Muscle of back (tissue), 3 donors: ENCODE measurements at regions not wholly inside any gene's neighbourhood (a gene's known extent, or its start where the extent isn't known, plus 50 kb on each side); places are given as distances from the start of the nearest gene placed in this dataset.
A peak's percentile ranks its signal among the peaks of the same experiment; 100 is the strongest.
"Not testable (repeated sequence)": the region's sequence is repeated elsewhere in the genome, so short reads cannot be mapped to it uniquely, and the experiment has no call there.

ENCODE experiments used
- DNase-seq, 3 donors: peaks; one replicate each; pipeline versions ENCODE4 v3.0.0 to v3.0.0-alpha.2; 2013

DNA sequence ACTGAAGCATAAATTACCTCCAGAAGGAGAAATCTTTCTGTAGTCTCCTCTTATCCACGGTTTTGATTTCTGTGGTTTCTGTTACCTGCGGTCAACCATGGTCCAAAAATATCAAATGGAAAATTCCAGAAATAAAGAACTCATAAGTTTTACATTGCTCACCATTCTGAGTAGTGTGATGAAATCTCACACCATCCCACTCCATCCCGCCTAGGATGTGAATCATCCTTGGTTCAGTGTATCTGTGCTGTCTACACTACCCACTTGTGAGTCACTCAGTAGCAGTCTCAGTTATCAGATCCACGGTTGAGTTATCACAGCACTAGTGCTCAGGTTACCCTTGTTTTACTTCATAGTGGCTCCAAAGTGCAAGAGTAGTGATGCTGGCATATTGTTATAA is 371.2 kb downstream of the NFIB start:
- peak in 1 of 3 donors; percentile 93 for DNase-seq

GRCh38 chr9:13942201-13942600 is 371.7 kb downstream of the NFIB start:
- DNase-seq: peak in 2 of 3 donors; percentile 26 to 76

- DNase-seq: peak in 2 of 3 donors; percentile 68 to 89
These were observed 372.2 kb downstream of the NFIB start for GRCh38 chr9:13941714-13942113.

DNA sequence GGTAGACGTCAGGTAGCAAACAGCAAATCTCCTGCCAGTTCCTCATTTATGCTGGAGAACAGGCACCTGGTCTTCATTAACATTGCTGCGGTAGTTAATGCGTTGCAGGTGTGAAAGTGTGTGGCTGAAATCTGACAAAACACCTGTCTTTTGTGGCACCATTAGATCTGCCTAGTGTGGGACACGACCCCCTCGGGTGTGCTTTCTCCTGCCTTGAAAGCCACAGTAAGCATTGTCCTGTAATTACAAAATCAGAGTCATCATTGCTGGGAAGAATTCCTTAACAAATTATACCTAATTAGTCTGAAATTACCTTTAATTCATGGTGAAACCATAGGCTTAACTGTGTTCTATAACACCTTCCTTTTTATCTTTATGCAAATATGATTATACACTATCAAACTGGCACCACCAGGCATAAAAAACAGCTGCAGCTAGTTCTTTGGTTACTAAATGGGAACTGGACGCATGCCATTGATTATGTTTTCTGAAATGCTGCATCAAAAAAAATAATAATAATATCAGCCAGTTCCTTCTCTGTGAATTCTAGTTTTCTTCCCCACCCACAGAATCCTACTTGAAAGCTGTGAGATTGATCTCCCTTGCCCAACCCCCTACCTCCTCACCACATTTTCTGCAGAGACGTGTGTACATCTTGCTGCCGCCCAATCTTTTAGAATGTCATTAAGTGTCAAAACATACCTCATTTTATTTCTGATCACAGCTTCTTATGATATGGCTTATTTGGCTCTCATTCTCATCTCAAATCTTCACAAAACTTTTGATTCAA is 374.0 kb downstream of the NFIB start:
- peak in 1 of 3 donors; percentile 61 for DNase-seq

DNA sequence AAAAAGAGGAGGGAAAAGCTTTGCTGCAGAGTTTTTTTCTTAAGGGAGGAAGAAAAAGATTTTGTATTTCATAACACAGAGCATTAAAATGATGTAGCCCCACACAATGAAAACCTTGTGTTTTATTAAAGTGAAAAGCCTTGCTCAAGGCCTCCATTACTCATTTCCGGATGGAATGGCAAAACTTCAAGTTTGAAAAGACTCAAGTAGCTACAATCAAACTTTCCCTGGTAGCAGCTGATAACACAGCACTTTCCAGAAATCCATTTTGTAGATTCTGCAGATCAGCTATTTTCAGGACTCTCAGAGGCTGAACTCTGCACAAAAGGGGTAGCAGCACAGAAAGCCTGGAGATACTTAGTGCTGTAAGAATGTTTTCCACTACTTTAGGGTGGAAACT is 374.8 kb downstream of the NFIB start:
- peak in 2 of 3 donors; percentile 85 to 86 for DNase-seq

DNA sequence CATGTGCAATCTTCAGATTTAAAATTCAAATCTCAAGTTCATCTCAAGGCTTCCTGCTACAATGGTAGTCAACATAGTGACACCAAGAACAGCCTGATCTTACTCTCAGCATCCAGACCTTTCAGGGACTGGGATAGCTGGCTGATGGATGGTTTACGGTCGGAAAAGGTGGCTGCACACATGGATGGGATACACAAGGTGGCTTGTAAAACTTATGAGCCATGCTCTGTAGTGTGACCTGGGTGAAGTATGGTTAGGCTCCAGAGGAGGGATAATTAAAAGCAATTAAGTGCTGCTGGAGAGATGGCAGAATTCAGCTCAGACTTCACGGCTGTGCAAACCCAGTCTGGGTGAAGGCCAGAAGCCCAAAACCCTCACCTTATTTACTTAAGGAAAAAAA is 379.5 kb downstream of the NFIB start:
- DNase-seq: no peak

GRCh38 chr9:13933268-13933656 is 380.7 kb downstream of the NFIB start:
- no peak for DNase-seq

DNA sequence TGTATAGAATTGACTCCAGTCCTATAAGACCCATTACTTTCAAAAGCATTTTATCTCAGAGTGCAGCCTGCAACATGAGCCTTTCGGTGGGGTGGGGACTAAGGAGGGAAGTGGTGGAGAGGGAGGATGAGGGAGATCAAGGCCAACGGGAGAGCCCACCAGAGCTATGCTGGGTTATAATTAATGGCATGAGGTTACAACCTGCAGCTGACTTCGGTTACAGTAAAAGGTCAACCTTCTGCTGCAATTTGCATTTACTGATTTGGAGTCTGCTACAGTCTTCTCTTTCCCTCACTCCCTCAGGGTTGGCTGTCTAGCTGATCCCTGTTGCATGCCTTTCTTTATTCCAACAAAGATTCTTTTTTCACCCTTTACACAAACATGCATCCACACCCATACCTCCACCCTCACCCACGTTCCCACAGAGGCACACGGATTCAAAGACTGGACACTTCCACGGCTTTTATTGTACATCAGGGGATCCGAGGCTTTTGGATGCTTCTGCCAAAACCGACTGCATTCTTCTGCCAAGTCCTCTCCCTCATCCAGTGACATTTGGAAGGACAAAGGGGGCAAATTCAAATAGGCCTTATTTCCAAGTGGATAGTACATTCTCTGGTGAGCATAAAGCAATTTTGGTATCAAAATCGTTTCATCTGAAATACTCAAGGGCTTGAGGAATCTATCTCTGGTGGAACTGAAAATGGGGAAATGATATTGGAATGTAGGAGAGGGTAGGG is 381.2 kb downstream of the NFIB start:
- DNase-seq: peak in 1 of 3 donors; percentile 48

DNA sequence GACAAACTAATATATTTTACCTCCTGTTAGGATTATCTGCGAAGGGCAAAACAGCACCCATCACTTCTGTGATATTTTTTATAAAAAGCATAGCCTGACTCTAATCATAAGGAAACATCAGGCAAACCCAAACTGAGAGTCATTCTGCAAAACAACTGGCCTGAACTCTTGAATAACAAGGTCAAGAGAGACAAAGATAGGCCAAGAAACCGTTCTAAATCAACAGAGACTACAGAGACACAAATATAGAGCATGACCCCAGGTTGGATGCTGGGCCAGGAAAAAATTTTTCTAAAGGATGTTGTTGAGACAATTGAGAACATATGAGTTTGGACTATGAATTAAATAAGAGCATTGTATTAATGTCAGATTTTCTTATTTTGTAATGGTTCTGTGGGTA is 384.9 kb downstream of the NFIB start:
- peak; percentile 45 to 76 (median 58) for DNase-seq

GRCh38 chr9:13923381-13923780 is 390.6 kb downstream of the NFIB start:
- DNase-seq: no peak

DNA sequence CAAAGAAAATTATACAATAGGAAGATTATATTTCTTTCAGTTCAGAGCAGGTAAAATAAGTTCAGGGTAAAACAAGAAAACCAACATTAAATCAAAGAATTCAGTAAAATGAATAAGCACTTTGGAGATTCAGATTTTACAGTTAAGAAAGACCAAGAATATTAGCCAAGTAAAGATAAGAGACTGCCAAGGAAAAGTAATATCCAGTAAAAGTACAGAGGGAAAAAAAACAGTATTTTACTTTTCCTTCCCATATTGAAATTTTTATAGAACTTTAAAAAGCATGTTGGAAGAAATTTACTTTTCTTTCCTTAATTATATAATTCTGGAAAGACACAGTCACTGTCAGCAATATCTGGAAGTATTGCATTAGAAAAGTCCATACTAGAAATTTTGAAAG is 393.4 kb downstream of the NFIB start:
- peak in 1 of 3 donors; percentile 52 for DNase-seq

- DNase-seq: no peak
These were observed 394.5 kb downstream of the NFIB start for GRCh38 chr9:13919401-13919800.

- no peak for DNase-seq
These were observed 396.4 kb downstream of the NFIB start for GRCh38 chr9:13917534-13917933.

DNA sequence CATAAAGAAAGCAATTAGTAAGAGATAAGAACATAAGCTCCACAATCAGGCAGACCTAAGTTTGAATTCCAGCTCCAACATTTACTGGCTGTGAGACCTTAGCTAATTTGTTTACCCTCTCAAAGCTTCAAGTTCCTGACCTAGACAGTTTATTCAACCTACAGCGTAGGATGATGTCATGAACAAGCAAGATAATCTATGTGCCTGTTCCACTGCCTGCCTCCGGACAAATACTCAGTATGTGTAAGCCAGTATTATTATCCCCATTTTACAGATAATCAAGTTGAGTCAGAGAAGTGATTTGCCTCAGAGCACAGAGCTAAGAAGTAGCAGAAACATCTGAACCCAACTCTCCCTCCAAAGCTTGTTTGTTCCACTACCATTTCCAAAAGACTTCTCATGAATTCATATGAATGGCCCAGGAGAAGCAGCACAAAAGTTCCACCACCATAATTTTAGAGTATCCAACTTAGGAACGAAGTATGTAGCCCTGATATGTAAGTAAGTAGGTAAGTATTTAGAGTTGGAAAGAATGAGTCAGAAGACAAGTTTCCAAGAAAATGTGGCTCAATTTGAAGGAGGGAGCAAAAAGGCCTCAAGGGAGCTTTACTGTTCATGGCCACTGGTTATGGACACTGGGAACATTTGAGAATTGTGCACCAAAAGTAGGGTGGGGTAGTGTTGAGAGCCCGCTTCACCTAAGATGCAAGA is 398.2 kb downstream of the NFIB start:
- no peak for DNase-seq

- DNase-seq: no peak
These were observed 398.8 kb downstream of the NFIB start for GRCh38 chr9:13915131-13915530.

GRCh38 chr9:13911473-13911872 is 402.5 kb downstream of the NFIB start:
- no peak for DNase-seq

DNA sequence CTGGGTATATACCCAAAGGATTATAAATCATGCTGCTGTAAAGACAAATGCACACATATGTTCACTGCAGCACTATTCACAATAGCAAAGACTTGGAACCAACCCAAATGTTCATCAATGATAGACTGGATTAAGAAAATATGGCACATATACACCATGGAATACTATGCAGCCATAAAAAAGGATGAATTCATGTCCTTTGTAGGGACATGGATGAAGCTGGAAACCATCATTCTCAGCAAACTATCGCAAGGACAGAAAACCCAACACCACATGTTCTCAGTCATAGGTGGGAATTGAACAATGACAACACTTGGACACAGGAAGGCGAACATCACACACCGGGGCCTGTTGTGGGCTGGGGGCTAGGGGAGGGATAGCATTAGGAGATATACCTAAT is 406.1 kb downstream of the NFIB start:
- DNase-seq: not testable (repeated sequence)

GRCh38 chr9:13904746-13905145 is 409.2 kb downstream of the NFIB start:
- DNase-seq: no peak

DNA sequence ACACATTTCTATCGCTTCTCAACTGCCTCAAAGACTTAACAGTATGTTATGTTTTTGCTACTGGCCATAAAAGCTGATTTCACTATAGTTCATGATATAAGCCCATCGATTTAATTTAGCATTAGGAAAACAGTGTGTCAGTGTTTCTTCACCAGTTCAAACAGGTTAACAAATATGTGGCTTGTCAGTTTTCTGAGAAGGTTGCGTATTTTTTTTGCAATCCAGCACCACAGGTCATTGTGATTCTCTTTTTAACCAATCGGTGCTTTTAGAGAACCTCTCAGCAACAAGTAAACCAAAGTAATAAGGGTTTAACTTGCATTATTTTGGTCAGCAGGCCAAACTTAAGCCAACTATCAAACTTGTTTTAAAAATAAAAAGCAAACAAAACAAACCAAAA is 409.6 kb downstream of the NFIB start:
- DNase-seq: no peak

DNA sequence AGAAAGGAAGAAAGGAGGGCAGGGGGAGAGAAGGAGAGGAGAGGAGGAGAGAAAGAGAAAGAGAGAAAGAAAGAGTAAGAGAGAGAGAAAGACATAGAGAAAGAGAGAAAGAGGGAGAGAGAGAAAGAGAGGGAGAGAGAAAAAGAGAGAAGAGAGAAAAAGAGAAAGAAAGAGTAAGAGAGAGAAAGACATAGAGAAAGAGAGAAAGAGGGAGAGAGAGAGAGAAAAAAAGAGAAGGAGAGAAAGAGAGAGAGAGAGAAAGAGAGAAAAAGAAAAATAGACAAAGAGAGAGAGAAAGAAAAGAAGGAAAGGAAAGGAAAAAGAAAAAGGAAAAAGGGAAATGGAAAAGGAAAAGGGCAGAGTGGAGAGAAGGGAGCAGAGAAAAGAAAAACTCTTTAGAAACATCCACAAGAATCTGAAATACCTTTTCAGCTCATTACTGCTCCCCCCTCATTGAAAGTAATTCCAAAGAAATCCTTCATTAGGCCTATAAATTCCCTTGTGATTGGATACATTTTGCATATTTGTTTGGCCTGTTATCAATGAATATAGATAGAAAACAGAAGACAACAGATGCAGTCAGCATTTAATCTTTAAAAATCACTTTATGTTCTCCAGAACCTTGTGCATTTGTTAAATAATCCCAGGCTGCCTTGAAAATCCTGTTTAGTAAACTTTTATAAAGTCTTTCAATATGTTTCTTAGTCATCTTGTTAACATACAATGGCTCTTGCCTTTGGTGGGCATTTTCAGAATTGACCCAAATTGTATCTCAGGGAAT is 411.5 kb downstream of the NFIB start:
- DNase-seq: peak in 1 of 3 donors; percentile 45

GRCh38 chr9:13901176-13901575 is 412.8 kb downstream of the NFIB start:
- DNase-seq: no peak

GRCh38 chr9:13900449-13900848 is 413.5 kb downstream of the NFIB start:
- no peak for DNase-seq
